ENCODE measurements at regions not wholly inside any gene's neighbourhood (a gene's known extent, or its start where the extent isn't known, plus 50 kb on each side); places are given as distances from the start of the nearest gene placed in this dataset.

GRCh38 chr13:72074663-72075062 lies 207.7 kb upstream of the DACH1 start:
- Histone ChIP-seq H3K27ac (no peak overlapping the region), H3K4me3 (no peak overlapping the region), H3K9me3 (no peaks in the 10 kb centered on the region), H3K36me3 (no peaks in the 10 kb centered on the region), H3K27me3 (no peaks in the 10 kb centered on the region), H3K4me1 (ENCODE audit: insufficient read depth) (no peaks in the 10 kb centered on the region)
- TF ChIP-seq POLR2A (IDR thresholded peaks at IDR 0.05) (no peak), CTCF (IDR thresholded peaks at IDR 0.05) (no peak), EP300 (IDR thresholded peaks at IDR 0.05) (no peak)
- intact Hi-C loops (cut with DNase I), result no loop called here
- 52 to 59% (median 53%) methylated on average over 3 of the region's 3 CpGs for WGBS, 3 donors
- no peak for DNase-seq

- H3K36me3 ChIP-seq, result no peaks in the 10 kb centered on the region
- H3K4me3 ChIP-seq, result no peak overlapping the region
- no peaks in the 10 kb centered on the region for H3K4me1 ChIP-seq (ENCODE audit: insufficient read depth)
- no peaks in the 10 kb centered on the region for H3K27me3 ChIP-seq
- 87 to 90% (median 89%) methylated on average over 2 of the region's 2 CpGs for WGBS, 3 donors
- no peak overlapping the region for H3K27ac ChIP-seq
- no peak for DNase-seq
- TF ChIP-seq EP300 (IDR thresholded peaks at IDR 0.05) (no peak), POLR2A (IDR thresholded peaks at IDR 0.05) (no peak), CTCF (IDR thresholded peaks at IDR 0.05) (no peak)
- intact Hi-C loops (cut with DNase I), result no loop called here
- H3K9me3 ChIP-seq, result no peaks in the 10 kb centered on the region
Measured at GRCh38 chr13:72072261-72072660, 205.3 kb upstream of the DACH1 start.

- H3K9me3 ChIP-seq, result no peaks in the 10 kb centered on the region
- no peak for DNase-seq
- 47 to 51% (median 48%) methylated on average over 4 of the region's 4 CpGs for WGBS, 3 donors
- H3K4me1 ChIP-seq (ENCODE audit: insufficient read depth), result no peaks in the 10 kb centered on the region
- TF ChIP-seq POLR2A (IDR thresholded peaks at IDR 0.05), result no peak
- TF ChIP-seq EP300 (IDR thresholded peaks at IDR 0.05), result no peak
- TF ChIP-seq CTCF (IDR thresholded peaks at IDR 0.05), result no peak
- H3K4me3 ChIP-seq, result no peak overlapping the region
- H3K36me3 ChIP-seq, result no peaks in the 10 kb centered on the region
- H3K27ac ChIP-seq, result no peak overlapping the region
- H3K27me3 ChIP-seq, result no peaks in the 10 kb centered on the region
- intact Hi-C loops (cut with DNase I), result no loop called here
Measured at GRCh38 chr13:72071713-72072112, 204.7 kb upstream of the DACH1 start.

GRCh38 chr13:72062566-72062965 lies 195.6 kb upstream of the DACH1 start:
- no peak for DNase-seq
- 69 to 84% (median 75%) methylated on average over 7 of the region's 7 CpGs for WGBS, 3 donors
- no peaks in the 10 kb centered on the region for H3K27me3 ChIP-seq

More at GRCh38 chr13:72062566-72062965, 195.6 kb upstream of the DACH1 start:
- no peaks in the 10 kb centered on the region for H3K4me1 ChIP-seq (ENCODE audit: insufficient read depth)
- intact Hi-C loops (cut with DNase I), result no loop called here
- TF ChIP-seq POLR2A (IDR thresholded peaks at IDR 0.05) (no peak), CTCF (IDR thresholded peaks at IDR 0.05) (no peak)
- no peaks in the 10 kb centered on the region for H3K36me3 ChIP-seq
- H3K4me3 ChIP-seq, result no peak overlapping the region
- no peaks in the 10 kb centered on the region for H3K9me3 ChIP-seq
- H3K27ac ChIP-seq, result no peak overlapping the region

Data from ovary (tissue), 7 donors.